GM18498 (cell line): ENCODE measurements at regions not wholly inside any gene's neighbourhood (a gene's known extent, or its start where the extent isn't known, plus 50 kb on each side); places are given as distances from the start of the nearest gene placed in this dataset.

ENCODE experiments used
- ATAC-seq: cut with Tn5 transposase; IDR thresholded peaks from one replicate; pipeline ENCODE4 v1.9.1; 2021; ENCODE audit warnings: mild to moderate bottlenecking, moderate library complexity; ENCODE audit not compliant: unreplicated experiment

- no peak for ATAC-seq
Observed at GRCh38 chr4:14742054-14742453, 260.2 kb upstream of the CPEB2 start.

DNA sequence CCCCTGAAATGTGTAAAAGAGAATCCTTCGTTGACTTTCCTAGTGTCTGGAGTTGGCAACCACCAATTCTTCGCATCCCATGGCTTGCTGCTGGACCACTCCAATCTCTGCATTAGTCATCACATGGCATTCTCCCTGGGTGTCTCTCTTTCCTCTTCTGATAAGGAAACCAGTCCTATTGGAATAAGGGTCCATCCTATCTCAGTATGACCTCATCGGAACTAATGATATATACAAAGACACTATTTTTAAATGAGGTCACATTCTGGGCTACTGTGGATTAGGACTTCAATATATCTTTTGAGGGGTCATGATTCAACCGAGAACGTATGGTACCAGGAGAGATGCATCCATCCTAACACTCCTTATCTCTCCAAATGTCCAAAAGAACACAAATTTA, 259.1 kb upstream of the CPEB2 start:
- no peak for ATAC-seq

DNA sequence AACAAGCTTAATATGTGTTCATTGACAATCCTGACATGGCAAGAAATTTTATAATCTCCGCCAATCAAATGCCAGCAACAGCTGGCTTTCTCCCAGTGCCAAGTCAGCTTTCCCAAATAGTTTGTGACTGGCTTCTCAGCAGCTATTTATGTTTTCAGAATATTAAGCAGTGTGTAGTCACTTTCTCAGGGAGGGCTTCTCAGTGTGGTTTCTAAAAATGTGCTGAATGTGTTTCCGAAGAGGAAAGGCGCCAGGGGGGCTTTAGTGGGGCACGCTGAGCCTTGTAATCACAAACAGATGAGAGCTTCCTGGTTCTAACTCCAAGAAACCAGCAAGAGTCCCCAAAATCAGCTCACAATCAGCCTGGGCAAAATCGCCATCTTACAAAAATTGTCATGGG, 258.7 kb upstream of the CPEB2 start:
- ATAC-seq: no peak

- ATAC-seq: no peak
Observed at GRCh38 chr4:14744346-14744745, 257.9 kb upstream of the CPEB2 start.

DNA sequence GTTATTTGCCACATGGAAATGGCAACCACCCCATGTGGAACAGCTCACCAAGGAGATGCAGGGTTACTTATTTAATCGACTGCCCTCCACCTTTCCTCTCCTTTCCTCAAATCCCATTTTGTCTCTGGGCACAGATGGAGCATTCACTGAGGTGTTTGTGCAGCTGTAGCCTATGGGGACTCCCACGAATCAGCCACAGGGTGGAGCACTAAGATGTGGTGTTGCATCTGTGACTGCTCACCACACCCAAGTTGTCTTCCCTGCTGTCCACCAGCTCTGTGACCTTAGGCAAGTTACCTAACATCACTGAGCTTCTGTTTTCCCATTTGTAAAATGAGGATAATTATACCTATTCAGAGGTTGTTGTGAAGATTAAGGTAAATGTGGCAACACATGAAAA, 252.4 kb upstream of the CPEB2 start:
- peak; percentile 61 for ATAC-seq

DNA sequence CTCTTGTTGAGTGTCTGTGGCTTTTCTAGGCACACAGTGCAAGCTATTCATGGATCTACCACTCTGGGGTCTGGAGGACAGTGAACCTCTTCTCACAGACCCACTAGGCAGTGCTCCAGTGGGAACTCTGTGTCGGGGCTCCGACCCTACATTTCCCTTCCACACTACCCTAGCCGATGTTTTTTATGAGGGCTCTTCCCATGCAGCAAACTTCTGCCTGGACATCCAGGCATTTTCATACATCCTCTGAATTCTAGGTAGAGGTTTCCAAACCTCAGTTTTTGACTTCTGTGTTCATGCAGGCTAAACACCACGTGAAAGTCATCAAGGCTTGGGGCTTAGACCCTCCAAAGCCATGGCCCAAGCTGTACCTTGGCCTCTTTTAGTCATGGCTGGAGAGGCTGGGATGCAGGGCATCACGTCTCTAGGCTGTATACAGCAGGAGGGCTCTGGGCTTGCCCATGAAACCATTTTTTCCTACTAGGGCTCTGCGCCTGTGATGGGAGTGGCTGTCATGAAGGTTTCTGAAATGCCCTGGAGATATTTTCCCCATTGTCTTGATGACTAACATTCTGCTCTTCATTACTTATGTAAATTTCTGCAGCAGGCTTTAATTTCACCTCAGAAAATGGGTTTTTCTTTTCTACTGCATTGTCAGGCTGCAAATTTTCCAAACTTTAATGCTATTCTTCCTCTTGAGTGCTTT, 249.8 kb upstream of the CPEB2 start:
- no peak for ATAC-seq

- peak; percentile 66 for ATAC-seq
Observed at GRCh38 chr4:14767142-14767541, 235.1 kb upstream of the CPEB2 start.

DNA sequence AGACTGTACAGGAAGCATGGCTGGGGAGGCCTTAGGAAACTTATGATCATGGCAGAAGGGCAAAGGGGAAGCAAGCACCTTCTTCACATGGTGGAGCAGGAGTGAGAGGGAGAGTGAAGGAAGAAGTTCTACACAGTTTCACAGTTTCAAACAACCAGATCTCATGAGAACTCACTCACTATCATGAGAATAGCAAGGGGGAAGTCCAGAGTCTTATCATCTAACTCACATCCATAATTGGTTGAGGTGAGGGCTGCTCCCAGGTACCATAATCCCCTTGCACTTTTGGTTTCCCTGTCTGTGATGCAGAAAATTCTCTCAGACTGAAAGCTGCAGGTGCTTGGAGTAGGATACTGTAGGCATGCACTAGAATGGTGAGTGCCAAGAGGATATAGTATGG, 233.8 kb upstream of the CPEB2 start:
- ATAC-seq: no peak

DNA sequence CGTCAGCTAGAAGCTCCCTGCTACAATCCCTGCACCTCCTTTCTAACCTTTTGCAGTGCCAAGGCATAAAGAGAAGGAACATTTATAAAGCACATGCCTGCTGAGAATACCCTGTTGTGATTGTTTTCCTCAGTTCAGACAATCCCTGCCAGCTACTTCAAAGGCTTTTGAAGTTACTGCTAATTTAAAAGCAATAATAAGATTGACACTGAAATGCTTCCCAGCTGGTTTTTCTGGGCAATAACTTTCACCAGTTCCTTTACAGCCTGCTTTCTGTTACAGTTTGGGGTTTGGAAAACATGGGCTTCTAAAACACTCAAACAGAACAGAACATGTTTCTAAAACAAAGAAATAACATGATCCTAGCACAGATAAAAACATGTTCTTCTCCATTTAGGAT, 232.3 kb upstream of the CPEB2 start:
- no peak for ATAC-seq

DNA sequence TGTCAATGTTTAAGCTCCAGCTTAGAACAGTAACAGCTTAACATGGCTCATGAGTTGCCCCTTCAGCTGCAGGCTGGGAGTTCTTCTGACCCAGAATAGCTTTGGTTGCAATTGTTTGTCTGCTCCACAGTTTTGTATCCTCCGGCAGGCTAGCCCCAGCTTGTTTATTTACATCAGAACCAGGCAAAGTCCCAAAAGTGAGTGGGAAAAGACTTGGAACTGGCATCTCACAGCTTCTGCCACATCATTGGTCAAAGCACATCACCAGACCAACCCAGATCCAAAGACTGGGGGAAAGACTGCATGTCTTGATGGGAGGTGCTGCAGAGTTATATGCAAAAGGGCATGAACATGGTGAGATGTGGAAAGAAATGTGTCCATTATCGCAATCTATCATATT, 231.2 kb upstream of the CPEB2 start:
- ATAC-seq: no peak

DNA sequence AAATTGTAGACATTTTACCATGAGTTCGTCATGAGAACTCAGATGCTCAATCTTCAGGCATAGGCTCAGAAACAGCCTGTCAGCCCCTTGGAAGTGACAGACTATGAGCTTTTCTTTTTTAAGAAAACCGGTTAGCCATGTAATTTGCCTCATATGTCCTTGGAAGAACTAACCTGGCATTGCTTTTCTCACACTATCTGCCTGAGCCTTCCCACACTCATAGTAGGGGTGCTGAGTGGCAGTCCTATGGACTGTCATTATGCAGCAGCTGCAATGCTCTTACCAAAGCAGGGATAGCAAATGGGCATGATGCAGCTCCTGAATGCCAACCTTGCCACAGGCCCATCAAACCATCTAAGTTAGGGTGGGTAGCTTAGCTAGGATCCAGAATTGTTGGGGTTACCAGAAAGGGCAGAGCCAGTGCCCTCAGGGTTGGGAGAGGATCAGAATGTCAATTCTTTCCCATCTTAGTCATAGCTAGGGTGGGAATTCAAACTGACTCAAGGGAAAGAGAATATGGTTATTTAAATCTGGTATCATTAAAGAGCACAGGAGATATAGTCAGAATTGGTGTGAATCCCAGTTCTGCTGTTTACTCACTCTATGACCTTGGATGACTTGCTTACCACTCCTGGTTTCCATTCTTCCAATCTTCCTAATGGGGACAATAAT, 230.6 kb upstream of the CPEB2 start:
- ATAC-seq: no peak

GRCh38 chr4:14772388-14772787, 229.9 kb upstream of the CPEB2 start:
- peak; percentile 47 for ATAC-seq

DNA sequence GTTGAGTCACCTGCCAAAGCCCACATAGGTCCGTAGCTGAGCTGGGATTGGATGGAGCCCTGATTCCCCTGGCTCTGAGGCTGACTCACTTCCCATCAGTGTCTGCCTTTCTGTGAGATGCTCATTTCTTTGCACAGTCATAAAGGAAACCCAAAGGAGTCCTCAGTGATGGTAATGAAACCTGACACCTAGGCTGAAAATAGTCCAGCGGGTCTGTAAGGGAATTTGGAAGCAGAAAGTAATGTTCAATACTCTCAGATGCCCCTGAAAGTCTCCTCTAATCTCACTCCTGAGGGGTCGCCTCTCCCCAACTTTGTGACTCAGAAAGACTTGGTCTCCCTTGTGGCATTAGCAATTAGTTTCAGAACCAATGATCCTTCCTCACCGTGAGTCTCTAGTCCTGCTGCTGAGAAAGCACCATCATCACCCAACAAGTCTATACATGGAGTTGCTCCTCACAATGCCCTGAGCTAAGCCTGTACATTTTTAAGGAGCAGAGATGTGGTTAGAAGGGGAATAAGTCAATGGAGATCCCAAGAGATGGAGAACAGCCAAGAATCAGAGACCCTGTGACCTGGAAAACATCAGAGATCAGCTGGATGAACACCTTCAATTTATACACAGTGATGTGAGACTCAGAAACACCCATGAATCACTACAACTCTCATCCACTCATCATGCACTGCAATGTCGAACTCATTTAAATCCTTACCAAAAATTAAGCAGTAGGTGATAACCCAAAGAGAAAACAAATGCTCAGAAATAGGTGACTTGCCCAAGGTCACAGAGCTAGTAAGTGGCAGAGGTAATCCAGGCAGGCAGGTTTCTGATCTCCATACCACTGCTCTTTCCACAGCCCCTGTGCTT, 219.0 kb upstream of the CPEB2 start:
- peak; percentile 94 for ATAC-seq

DNA sequence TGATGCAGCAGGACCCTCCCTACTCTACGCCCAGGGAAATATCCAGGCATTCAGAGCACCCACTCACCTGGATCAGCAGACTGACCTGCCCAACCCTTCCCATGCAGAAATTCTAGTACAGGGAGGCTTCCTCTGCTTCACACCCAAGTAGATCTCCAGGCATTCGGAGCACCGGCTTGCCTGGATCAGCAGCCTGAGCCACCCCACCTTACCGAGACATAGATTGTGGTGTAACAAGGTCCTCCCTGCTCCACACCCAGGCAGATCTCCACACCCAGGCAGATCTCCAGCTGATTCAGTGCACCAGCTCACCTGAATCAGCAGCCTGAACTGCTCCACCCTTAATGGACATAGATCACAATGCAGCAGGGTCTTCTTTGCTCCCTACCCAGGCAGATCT, 215.1 kb upstream of the CPEB2 start:
- no peak for ATAC-seq

GRCh38 chr4:14787894-14788293, 214.4 kb upstream of the CPEB2 start:
- ATAC-seq: no peak

- ATAC-seq: no peak
Observed at GRCh38 chr4:14790494-14790893, 211.8 kb upstream of the CPEB2 start.

GRCh38 chr4:14792702-14793227, 209.5 kb upstream of the CPEB2 start:
- no peak for ATAC-seq

- no peak for ATAC-seq
Observed at GRCh38 chr4:14800977-14801376, 201.3 kb upstream of the CPEB2 start.

DNA sequence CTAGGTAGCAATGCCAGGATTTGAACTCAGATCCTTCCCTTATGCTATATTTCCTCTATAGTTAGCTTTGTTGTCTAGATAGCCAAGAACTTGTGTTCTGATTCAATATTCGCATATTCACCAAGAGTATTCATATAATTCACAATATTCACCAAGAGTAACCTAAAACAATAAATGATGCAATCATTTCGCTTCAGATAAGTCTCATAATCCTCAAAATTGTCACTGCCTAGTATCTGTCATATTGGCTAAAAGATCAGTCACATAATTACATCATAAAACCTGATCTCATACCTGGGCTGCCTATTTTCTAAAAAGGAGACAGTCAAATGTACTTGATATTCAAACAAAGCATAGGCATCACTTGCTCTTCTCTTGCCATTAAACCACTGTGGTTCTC, 199.7 kb upstream of the CPEB2 start:
- no peak for ATAC-seq

DNA sequence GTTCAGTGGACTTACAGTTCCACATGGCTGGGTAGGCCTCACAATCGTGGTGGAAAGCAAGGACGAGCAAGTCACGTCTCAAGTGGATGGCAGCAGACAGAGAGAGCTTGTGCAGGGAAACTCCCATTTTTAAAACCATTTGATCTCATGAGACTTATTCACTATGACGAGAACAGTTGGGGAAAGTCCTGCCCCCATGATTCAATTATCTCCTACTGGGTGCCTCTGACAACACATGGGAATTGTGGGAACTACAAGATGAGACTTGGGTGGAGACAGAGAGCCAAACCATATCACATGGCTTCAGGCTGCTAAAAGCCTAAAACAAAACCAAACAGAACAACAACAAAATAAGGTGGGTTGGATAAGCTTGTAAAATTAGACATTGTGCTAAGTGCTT, 194.4 kb upstream of the CPEB2 start:
- ATAC-seq: no peak

DNA sequence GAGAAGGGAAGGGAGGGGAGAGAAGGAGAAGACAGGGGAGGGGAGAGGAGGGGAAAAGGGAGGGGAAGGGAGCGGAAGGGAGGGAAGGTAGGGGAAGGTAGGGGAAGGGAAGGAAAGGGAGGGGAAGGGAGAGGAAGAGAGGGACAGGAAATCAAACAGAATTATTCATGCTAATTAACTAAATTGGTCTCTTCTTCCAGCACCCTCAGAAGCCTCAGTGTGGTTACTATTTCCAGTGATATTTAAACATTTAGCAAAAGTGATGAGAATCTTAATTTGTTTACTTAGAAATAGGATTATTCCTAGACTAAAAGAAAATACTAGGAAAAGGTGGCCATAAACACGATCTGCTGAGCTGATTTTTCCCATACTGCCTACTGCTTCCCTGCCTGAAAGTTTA, 193.1 kb upstream of the CPEB2 start:
- ATAC-seq: no peak

GRCh38 chr4:14810121-14810520, 192.2 kb upstream of the CPEB2 start:
- ATAC-seq: no peak
